Vagina (tissue), 2 donors: ENCODE measurements at regions not wholly inside any gene's neighbourhood (a gene's known extent, or its start where the extent isn't known, plus 50 kb on each side); places are given as distances from the start of the nearest gene placed in this dataset.

Source experiments
- CTCF ChIP-seq, 3 experiments: fragments of 450-650 bp in 2 of 3; fragments of 200-600 bp in 1 of 3; sonication (generic) in 1 of 3; IDR thresholded peaks; one replicate each; pipeline ENCODE4 v1.5.1; 2017 to 2019; ENCODE audit warnings: antibody characterized with exemption in 3 of 3, mild to moderate bottlenecking in 2 of 3, moderate library complexity in 2 of 3
- POLR2A ChIP-seq, 2 donors: fragments of 450-650 bp; IDR thresholded peaks; one replicate each; pipeline ENCODE4 v1.6.1; 2017; ENCODE audit warnings: antibody characterized with exemption in 2 of 2, mild to moderate bottlenecking in 2 of 2, moderate library complexity in 2 of 2
- POLR2AphosphoS5 ChIP-seq, 2 donors: sonication (generic); formaldehyde crosslinking; IDR thresholded peaks; one replicate each; pipeline ENCODE4 v1.9.0; 2017; ENCODE audit warnings: antibody characterized with exemption in 2 of 2, mild to moderate bottlenecking in 2 of 2, low read depth in 1 of 2; ENCODE audit not compliant: insufficient read depth in 1 of 2

- no peak for TF ChIP-seq CTCF (IDR thresholded peaks at IDR 0.05)
- TF ChIP-seq POLR2A (IDR thresholded peaks at IDR 0.05), result no peak
- TF ChIP-seq POLR2AphosphoS5 (IDR thresholded peaks at IDR 0.05; ENCODE audit: insufficient read depth in 1 of 2, low read depth in 1 of 2), result no peak
These were observed 983.4 kb downstream of the CCSER2 start for GRCh38 chr10:85311613-85312337.
